Prostate gland (tissue), 2 donors: ENCODE measurements at regions not wholly inside any gene's neighbourhood (a gene's known extent, or its start where the extent isn't known, plus 50 kb on each side); places are given as distances from the start of the nearest gene placed in this dataset.

Experiments
- DNase-seq: peaks from one replicate; pipeline ENCODE4 v3.0.0-alpha.2; 2019; ENCODE audit warnings: low spot score
- H3K27ac ChIP-seq, 2 donors: fragments of 200-600 bp; sonication (generic); 2 replicates each; pipeline ENCODE4 v1.5.1; 2017 to 2019
- H3K27me3 ChIP-seq: fragments of 200-600 bp; sonication (generic); replicated peaks from 2 replicates; pipeline ENCODE4 v1.5.1; 2019; ENCODE audit not compliant: insufficient read depth
- H3K36me3 ChIP-seq, 2 donors: fragments of 200-600 bp; sonication (generic); 1 replicate in 1 of 2; 2 replicates in 1 of 2; pipeline versions ENCODE4 v1.5.1 to v1.8.1; 2017 to 2019
- H3K4me1 ChIP-seq: fragments of 200-600 bp; sonication (generic); replicated peaks from 2 replicates; pipeline ENCODE4 v1.5.1; 2019
- H3K4me3 ChIP-seq, 2 donors: fragments of 200-600 bp; sonication (generic); 2 replicates each; pipeline ENCODE4 v1.5.1; 2017 to 2019
- H3K9me3 ChIP-seq: fragments of 200-600 bp; sonication (generic); 2 replicates; pipeline ENCODE4 v1.5.1; 2017
- CTCF ChIP-seq, 4 experiments: fragments of 200-600 bp in 2 of 4; fragments of 450-650 bp in 2 of 4; sonication (generic) in 2 of 4; IDR thresholded peaks; 1 replicate in 3 of 4; 2 replicates in 1 of 4; pipeline ENCODE4 v1.5.1; 2016 to 2019; ENCODE audit warnings: antibody characterized with exemption in 4 of 4, mild to moderate bottlenecking in 2 of 4, moderate library complexity in 2 of 4
- POLR2A ChIP-seq: fragments of 450-650 bp; IDR thresholded peaks from one replicate; pipeline ENCODE4 v1.6.1; 2016; ENCODE audit warnings: antibody characterized with exemption, mild to moderate bottlenecking
- POLR2AphosphoS5 ChIP-seq: sonication (generic); formaldehyde crosslinking; IDR thresholded peaks from one replicate; pipeline ENCODE4 v1.6.1; 2017; ENCODE audit warnings: antibody characterized with exemption
- WGBS: methylation state at CpG from one replicate; pipeline ENCODE4 v1.1.5; 2018; 5-methylcytosine and 5-hydroxymethylcytosine counted together
- intact Hi-C: fragments of 100-400 bp; cut with DNase I; formaldehyde crosslinking; loops from one replicate; pipeline ENCODE4 v1.14.2; 2022

- no peak overlapping the region for H3K27ac ChIP-seq
- H3K36me3 ChIP-seq = no peaks in the 10 kb centered on the region
- H3K27me3 ChIP-seq = no peaks in the 10 kb centered on the region
- no peaks in the 10 kb centered on the region for H3K9me3 ChIP-seq
- intact Hi-C loops = no loop called here
- no peak overlapping the region for H3K4me3 ChIP-seq
- H3K4me1 ChIP-seq = no peaks in the 10 kb centered on the region
- DNase-seq = no peak
- no peak for TF ChIP-seq CTCF (IDR thresholded peaks at IDR 0.05)
- no peak for TF ChIP-seq POLR2AphosphoS5
- no peak for TF ChIP-seq POLR2A
Observed at GRCh38 chr4:136017556-136017955, 1514.7 kb downstream of the PCDH18 start.

- Histone ChIP-seq H3K36me3 (no peaks in the 10 kb centered on the region), H3K27me3 (no peaks in the 10 kb centered on the region), H3K4me1 (no peaks in the 10 kb centered on the region), H3K9me3 (no peaks in the 10 kb centered on the region), H3K27ac (no peak overlapping the region), H3K4me3 (no peak overlapping the region)
- 24% methylated on average over 1 of the region's 1 CpG for WGBS
- DNase-seq = no peak
- TF ChIP-seq POLR2AphosphoS5 = no peak
- intact Hi-C loops = no loop called here
Observed at GRCh38 chr4:136012220-136012619, 1520.1 kb downstream of the PCDH18 start.

GRCh38 chr4:136009258-136009832 lies 1522.9 kb downstream of the PCDH18 start:
- no peaks in the 10 kb centered on the region for H3K4me1 ChIP-seq
- no peaks in the 10 kb centered on the region for H3K36me3 ChIP-seq
- no peaks in the 10 kb centered on the region for H3K27me3 ChIP-seq
- H3K9me3 ChIP-seq = no peaks in the 10 kb centered on the region
- no peak overlapping the region for H3K4me3 ChIP-seq
- no peak for DNase-seq
- intact Hi-C loops = no loop called here
- no peak overlapping the region for H3K27ac ChIP-seq
- WGBS = 89% methylated on average over 6 of the region's 6 CpGs
- no peak for TF ChIP-seq POLR2AphosphoS5
- no peak for TF ChIP-seq POLR2A
- TF ChIP-seq CTCF (IDR thresholded peaks at IDR 0.05) = no peak

- Histone ChIP-seq H3K4me1 (no peaks in the 10 kb centered on the region), H3K4me3 (no peak overlapping the region), H3K36me3 (no peaks in the 10 kb centered on the region), H3K27ac (no peak overlapping the region), H3K9me3 (no peaks in the 10 kb centered on the region), H3K27me3 (no peaks in the 10 kb centered on the region)
- TF ChIP-seq POLR2A (no peak), POLR2AphosphoS5 (no peak)
- 78% methylated on average over 4 of the region's 4 CpGs for WGBS
- DNase-seq = no peak
- intact Hi-C loops = no loop called here
Observed at GRCh38 chr4:136007991-136008390, 1524.3 kb downstream of the PCDH18 start.

- 87% methylated on average over 1 of the region's 1 CpG for WGBS
- H3K4me3 ChIP-seq = no peak overlapping the region
- H3K9me3 ChIP-seq = no peaks in the 10 kb centered on the region
- H3K4me1 ChIP-seq = no peaks in the 10 kb centered on the region
- no peak overlapping the region for H3K27ac ChIP-seq
- intact Hi-C loops = no loop called here
- TF ChIP-seq POLR2AphosphoS5 = no peak
- no peak for TF ChIP-seq CTCF (IDR thresholded peaks at IDR 0.05)
- no peak for TF ChIP-seq POLR2A
- no peaks in the 10 kb centered on the region for H3K27me3 ChIP-seq
- no peaks in the 10 kb centered on the region for H3K36me3 ChIP-seq
- no peak for DNase-seq
Observed at GRCh38 chr4:136002316-136002715, 1530.0 kb downstream of the PCDH18 start.

- no peaks in the 10 kb centered on the region for H3K9me3 ChIP-seq
- DNase-seq = no peak
- intact Hi-C loops = no loop called here
- WGBS = 87% methylated on average over 2 of the region's 2 CpGs
- H3K4me3 ChIP-seq = no peak overlapping the region
- no peaks in the 10 kb centered on the region for H3K4me1 ChIP-seq
- H3K27ac ChIP-seq = no peak overlapping the region
- no peaks in the 10 kb centered on the region for H3K36me3 ChIP-seq
- TF ChIP-seq CTCF (IDR thresholded peaks at IDR 0.05) (no peak), POLR2A (no peak), POLR2AphosphoS5 (no peak)
- H3K27me3 ChIP-seq = no peaks in the 10 kb centered on the region
Observed at GRCh38 chr4:136001791-136002190, 1530.5 kb downstream of the PCDH18 start.
